ENCODE measurements at regions not wholly inside any gene's neighbourhood (a gene's known extent, or its start where the extent isn't known, plus 50 kb on each side); places are given as distances from the start of the nearest gene placed in this dataset.

GRCh38 chr5:68543212-68543611 lies 327.7 kb downstream of the PIK3R1 start:
- no peak for DNase-seq (ENCODE audit: low spot score)
- TF ChIP-seq ZNF253 (CRISPR knock-in tag; IDR thresholded peaks at IDR 0.05; ENCODE audit: borderline replicate concordance) (no peak), ZNF138 (CRISPR knock-in tag; IDR thresholded peaks at IDR 0.05; ENCODE audit: low read depth) (no peak), SP5 (CRISPR knock-in tag; IDR thresholded peaks at IDR 0.05; ENCODE audit: borderline replicate concordance, low read depth) (no peak), CENPX (CRISPR knock-in tag; IDR thresholded peaks at IDR 0.05) (no peak), MED13 (CRISPR knock-in tag; IDR thresholded peaks at IDR 0.05) (no peak), ISL2 (CRISPR knock-in tag; IDR thresholded peaks at IDR 0.05) (no peak), ZBTB4 (CRISPR knock-in tag; IDR thresholded peaks at IDR 0.05; ENCODE audit: borderline replicate concordance) (no peak), ZNF546 (CRISPR knock-in tag; conservative IDR thresholded peaks at IDR 0.05) (no peak), NONO (IDR thresholded peaks at IDR 0.05) (no peak), NONO (CRISPR knock-in tag; conservative IDR thresholded peaks at IDR 0.05) (no peak)
- no peak for FAIRE-seq
- in situ Hi-C loops (cut with HindIII; ENCODE audit: extremely low pct_ligation_motif_present, low pct_unique_long_range_greater_than_20kb): no loop called here
- 43% methylated on average over 2 of the region's 2 CpGs for WGBS (ENCODE audit: low lambda C conversion rate)
- intact Hi-C loops (cut with micrococcal nuclease; ENCODE audit: unreplicated experiment): no loop called here
- Histone ChIP-seq H3K79me2 (ENCODE audit: insufficient read depth, low read length) (no peaks in the 10 kb centered on the region), H3K27me3 (ENCODE audit: control insufficient read depth in 1 of 2, insufficient read depth in 2 of 2, low read length in 2 of 2) (peaks cover 0 to 11% of the 10 kb centered on the region in 2 experiments; a peak in 2 of 5 replicates), H4K20me1 (ENCODE audit: insufficient read depth, low read length) (no peaks in the 10 kb centered on the region), H3K4me3 (replicated peaks in 1 of 3; ENCODE audit: insufficient read depth in 1 of 3, low read depth in 2 of 3, low read length in 3 of 3) (no peak overlapping the region), H3K27ac (ENCODE audit: extremely low read length, insufficient read depth, low read length) (no peak overlapping the region), H3K36me3 (replicated peaks in 1 of 2; ENCODE audit: control insufficient read depth in 1 of 2, insufficient read depth in 2 of 2, low read length in 2 of 2) (no peaks in the 10 kb centered on the region), H2AFZ (ENCODE audit: low read length) (no peak overlapping the region), H3K9ac (ENCODE audit: insufficient read depth, low read depth, low read length) (no peak overlapping the region), H3K4me2 (ENCODE audit: low read depth, low read length) (no peak overlapping the region), H3K4me1 (ENCODE audit: insufficient read depth, low read length) (no peaks in the 10 kb centered on the region), H3K9me3 (ENCODE audit: low read length) (no peaks in the 10 kb centered on the region)
- ChIA-PET CTCF (ENCODE audit: low intra/inter-chr PET ratio, low total read pairs) (no interaction called here), POLR2A (no interaction called here)
- no TSS peak for BruUV-seq (replicated peaks)
- ATAC-seq: no peak

All from HepG2 (cell line).